Stimulated activated CD4-positive, alpha-beta T cell treated with anti-CD3 and anti-CD28 coated beads, Interleukin-1b, Interleukin-23, amount 100 ng/mL, for 48 hours (primary cell): ENCODE measurements at regions not wholly inside any gene's neighbourhood (a gene's known extent, or its start where the extent isn't known, plus 50 kb on each side); places are given as distances from the start of the nearest gene placed in this dataset.

Source experiments
- DNase-seq: peaks from one replicate; pipeline ENCODE4 v3.0.0-alpha.2; 2020

- DNase-seq, result no peak
These were observed 269.9 kb downstream of the MEF2C start for GRCh38 chr5:88613051-88613450.

- DNase-seq, result no peak
These were observed 272.4 kb downstream of the MEF2C start for GRCh38 chr5:88610586-88610985.

DNA sequence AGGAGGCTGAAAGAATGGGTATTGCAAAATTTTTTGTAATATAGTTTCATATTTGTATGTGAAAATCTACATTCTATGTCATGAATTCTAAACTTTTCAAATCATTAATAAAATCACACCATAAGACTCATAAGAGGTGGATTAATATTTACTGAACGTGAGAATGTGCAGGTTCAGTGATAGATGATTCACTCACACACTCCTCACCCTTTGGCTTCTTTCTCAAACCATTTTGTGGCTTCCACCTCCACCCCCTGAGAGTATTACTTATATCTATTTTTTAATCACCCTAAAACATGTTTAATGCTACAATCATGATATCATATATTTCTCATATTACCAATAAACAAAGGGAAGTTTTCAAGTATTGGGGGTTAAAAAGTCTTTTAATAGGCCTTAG, 275.5 kb downstream of the MEF2C start:
- no peak for DNase-seq

GRCh38 chr5:88606626-88607025, 276.4 kb downstream of the MEF2C start:
- no peak for DNase-seq

DNA sequence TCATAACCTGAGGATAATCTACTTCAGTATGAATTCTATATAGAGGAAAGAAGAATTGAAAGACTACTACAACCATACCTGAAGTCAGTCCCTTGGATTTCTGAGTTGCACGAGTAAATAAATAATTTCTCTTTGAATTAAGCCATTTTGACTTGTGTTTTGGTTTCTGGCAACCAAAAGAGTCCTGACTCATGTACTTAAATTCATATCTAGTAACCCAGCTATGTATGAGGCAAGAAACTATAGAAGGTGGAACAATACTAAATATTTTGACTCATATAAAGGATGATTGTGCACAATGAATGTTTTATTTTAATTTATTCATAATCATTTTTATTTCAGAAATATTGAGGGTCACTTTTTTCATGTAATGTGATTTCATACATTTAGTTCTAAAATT, 276.8 kb downstream of the MEF2C start:
- no peak for DNase-seq

DNA sequence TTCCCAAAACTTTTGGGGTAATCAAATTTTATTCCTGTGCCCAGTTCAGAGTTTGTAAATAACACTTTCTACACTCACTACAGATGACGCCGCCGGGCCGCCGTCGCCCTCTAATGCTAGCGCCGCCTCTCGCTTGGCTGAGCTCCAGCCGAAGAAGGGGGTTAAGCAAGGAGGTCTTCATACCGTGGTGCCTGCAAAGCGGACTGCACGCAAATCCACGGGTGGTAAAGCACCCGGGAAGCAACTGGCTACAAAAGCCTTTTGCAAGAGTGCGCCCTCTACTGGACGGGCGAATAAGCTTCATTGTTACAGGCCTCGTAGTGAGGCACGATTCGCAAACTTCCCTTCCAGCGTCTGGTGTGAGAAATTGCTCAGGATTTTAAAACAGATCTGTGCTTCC, 280.4 kb downstream of the MEF2C start:
- DNase-seq, result peak; percentile 15

DNA sequence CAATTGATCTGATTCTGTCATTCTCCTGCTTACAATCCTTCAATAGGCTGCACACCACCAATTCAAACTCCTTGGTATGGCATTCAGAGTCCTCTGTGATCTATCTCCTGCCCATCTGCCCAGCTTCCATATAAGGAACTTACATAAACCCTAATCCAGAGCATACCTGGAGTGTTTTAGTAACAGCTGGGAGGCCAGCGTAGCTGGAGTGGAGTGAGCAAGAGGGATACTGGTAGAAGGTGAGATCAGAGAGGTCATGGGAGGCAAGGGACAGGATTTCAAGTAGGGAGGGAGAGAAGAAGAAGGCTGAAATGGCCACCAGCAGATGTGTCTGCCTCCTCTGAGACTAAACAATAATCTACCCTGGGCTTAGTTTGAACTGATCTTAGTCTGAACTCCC, 288.5 kb downstream of the MEF2C start:
- no peak for DNase-seq

DNA sequence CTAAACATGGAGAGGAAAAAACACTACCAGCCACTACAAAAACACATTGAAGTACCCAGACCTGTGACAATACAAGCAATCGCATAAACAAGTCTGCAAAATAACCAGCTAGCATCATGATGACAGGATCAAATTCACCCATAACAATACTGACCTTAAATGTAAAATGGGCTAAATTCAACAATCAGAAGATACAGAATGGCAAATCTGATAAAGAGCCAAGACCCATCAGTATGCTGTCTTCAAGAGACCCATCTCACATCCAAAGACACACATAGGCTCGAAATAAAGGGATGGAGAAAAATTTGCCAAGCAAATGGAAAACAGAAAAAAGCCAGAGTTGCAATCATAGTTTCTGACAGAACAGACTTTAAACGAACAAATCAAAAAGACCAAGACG, 294.4 kb downstream of the MEF2C start:
- DNase-seq, result no peak

- no peak for DNase-seq
These were observed 299.5 kb downstream of the MEF2C start for GRCh38 chr5:88583471-88583870.

DNA sequence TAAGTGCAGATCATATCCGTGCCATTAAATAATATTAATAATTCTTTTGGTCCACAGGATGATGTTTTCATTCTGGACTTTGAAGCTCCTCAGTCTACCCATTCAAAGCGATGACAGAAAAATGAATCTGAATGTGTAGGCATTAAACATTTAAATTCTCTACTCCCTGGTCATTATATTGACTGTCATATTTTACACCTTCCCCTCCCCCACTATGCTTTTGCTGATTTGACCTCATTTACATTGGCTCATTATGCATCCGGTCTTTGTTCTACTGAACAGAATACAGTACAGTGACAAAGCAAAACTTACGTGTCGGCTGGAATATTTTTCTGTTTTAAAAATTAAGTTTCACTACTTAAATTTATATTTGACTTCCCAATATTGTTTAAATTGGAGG, 289.7 kb upstream of the TMEM161B start:
- no peak for DNase-seq

DNA sequence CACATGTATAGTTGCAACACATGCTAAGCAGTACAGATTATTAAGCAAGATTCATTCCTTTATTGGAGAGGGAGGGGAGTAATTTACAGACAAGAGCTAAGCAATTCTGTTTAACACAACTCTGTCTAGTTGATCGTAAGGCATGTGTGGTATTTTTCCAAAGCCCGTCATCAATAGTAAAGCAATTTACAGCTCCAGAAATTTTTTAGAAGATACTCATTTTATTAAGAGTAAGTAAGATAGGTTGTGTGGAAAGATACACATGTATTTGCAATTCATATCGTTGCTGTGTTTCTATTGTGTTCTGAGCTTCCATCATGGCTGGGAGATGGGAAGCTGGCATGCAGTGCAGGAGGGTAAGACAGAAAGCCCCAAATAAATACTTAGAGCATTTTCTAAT, 289.2 kb upstream of the TMEM161B start:
- DNase-seq, result no peak

- DNase-seq, result no peak
These were observed 288.5 kb upstream of the TMEM161B start for GRCh38 chr5:88557131-88557530.

GRCh38 chr5:88556406-88556805, 287.8 kb upstream of the TMEM161B start:
- DNase-seq, result no peak

GRCh38 chr5:88555674-88556073, 287.0 kb upstream of the TMEM161B start:
- DNase-seq, result no peak

GRCh38 chr5:88553986-88554385, 285.3 kb upstream of the TMEM161B start:
- no peak for DNase-seq

GRCh38 chr5:88553136-88553875, 284.7 kb upstream of the TMEM161B start:
- no peak for DNase-seq

DNA sequence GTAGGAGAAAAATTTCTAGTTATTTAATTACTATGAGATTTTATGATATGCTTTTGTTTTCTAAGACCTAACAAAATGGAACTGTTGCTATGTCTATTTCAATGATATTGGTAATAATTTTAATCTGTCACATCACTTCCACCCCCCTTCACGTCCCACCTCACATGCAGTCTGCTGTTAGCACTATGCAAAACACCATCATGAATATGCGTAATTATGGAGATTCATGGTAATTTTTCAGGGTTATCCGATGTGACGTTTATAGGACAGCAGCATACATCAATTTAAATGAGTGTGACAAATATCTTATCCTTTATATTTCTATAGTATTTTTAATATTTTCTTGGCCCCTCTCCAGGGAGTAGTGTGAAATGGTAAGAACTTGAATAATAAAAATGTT, 283.8 kb upstream of the TMEM161B start:
- DNase-seq, result no peak

DNA sequence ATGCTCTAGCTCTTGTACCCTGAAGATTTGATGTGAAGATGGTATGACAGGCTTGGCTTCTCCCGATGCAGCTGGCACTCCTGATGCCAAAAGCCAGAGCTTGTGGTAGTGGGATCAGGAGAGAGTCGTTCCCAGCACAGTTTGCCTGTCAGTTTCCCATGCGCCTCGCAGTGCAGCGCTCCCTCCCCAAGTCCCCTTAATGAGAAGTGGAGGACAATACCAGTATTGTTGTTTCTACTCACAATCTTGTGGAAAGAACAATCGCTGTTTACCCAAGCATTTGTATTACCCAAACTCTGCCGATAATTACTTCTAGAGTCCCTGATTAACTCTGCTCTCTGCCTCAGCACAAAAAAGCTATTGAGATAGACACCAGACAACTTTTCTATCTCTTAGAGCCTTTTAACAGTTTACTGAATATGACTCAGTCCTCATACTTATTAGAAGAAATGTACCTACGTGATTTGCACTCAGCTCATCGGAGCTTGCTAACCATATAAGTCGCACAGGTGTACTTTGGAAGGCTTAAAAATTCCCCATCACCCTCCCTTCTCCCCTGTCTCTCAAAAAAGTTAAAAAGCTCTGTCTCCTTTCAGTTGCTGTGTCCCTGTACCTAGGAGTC, 283.2 kb upstream of the TMEM161B start:
- no peak for DNase-seq

- DNase-seq, result no peak
These were observed 282.1 kb upstream of the TMEM161B start for GRCh38 chr5:88550736-88551135.

GRCh38 chr5:88548136-88548805, 279.6 kb upstream of the TMEM161B start:
- no peak for DNase-seq

DNA sequence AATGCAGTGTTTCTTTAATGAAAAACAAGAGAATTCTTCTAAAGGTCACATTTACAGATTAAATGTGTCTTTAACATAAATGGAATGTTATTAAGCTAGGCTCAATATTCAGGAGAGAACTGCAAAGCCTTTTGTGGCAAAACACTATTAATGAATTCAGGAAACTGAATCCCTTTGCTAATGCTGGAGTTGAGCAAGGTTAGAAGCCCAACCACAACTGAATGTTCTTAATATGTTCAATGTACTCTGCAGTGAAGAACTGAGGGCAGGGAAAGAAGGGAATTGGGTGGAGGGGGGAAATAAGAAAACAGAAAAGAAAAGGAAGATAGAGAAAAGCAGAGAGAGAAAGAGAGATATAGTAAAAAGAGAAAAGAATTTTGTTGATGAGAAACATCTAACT, 276.7 kb upstream of the TMEM161B start:
- no peak for DNase-seq

DNA sequence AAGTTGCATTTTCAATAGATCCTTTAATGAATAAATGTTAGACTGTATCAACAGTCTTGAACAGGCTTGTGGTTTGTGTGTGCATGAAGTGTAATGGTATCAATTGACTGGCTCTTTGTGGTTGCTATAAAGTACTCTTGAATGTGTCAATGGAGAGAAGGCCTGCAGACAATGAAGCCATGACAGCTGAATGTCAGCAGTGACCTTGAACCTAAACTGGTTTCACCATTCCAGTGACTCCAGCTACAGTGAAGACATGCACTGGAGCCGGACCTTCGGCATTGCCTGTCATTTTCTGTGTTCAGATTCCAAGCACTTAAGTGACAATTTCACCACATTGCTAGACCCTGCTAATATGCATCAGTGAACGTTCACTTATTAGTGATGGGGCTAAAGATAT, 276.0 kb upstream of the TMEM161B start:
- DNase-seq, result no peak

DNA sequence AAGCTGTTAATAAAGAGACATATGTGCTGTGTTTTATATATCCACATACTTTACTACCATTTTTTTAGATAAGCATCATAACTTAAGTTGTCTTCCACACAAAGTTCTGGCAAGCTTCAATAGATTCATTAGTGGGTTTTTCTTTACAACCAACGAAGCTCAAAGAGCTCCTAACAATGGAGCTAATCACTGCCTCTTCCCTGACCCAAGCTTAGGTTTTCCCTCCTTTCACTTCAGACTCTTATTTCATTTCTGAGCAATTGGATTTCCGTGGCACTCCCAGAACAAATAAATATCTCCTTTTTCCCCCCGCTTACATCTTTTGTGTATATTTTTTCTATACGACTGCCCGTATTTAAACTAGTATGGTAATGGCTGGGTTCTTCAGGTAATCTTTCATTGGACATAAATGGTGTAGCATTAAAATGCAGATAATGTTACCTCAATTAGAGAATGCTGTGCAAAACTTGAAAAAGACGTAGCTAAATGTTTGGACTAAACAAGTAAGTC, 275.5 kb upstream of the TMEM161B start:
- DNase-seq, result no peak

- no peak for DNase-seq
These were observed 274.1 kb upstream of the TMEM161B start for GRCh38 chr5:88542786-88543185.
